Activated CD8-positive, alpha-beta T cell treated with anti-CD3 and anti-CD28 coated beads for 36 hours (primary cell): ENCODE measurements at regions not wholly inside any gene's neighbourhood (a gene's known extent, or its start where the extent isn't known, plus 50 kb on each side); places are given as distances from the start of the nearest gene placed in this dataset.

Source experiments
- ATAC-seq: fragments of 200-7000 bp; cut with Tn5 transposase; one replicate; pipeline ENCODE4 v1.10.0; 2021; ENCODE audit warnings: mild to moderate bottlenecking, moderate library complexity
- CTCF ChIA-PET: fragments of 350-600 bp; sonication (Branson Sonifier 250); formaldehyde crosslinking; loops from one replicate; lab custom pipeline; 2021; ENCODE audit warnings: antibody characterized with exemption; lab: Charles Lee
- POLR2A ChIA-PET: fragments of 350-600 bp; sonication (Branson Sonifier 250); formaldehyde crosslinking; loops from one replicate; lab custom pipeline; 2021; ENCODE audit warnings: antibody characterized with exemption; lab: Charles Lee
- DNase-seq: peaks from one replicate; pipeline ENCODE4 v3.0.0-alpha.2; 2020
- H3K27ac Mint-ChIP-seq: one replicate; pipeline ENCODE4 v1.8.0; 2021; ENCODE audit warnings: mild to moderate bottlenecking, mixed read lengths
- H3K27me3 Mint-ChIP-seq: one replicate; pipeline ENCODE4 v1.8.0; 2021; ENCODE audit warnings: mixed read lengths
- H3K36me3 Mint-ChIP-seq: one replicate; pipeline ENCODE4 v1.8.0; 2021; ENCODE audit warnings: low read depth, mixed read lengths
- H3K4me1 Mint-ChIP-seq: one replicate; pipeline ENCODE4 v1.8.0; 2021; ENCODE audit warnings: low read depth, mixed read lengths
- H3K4me3 Mint-ChIP-seq: one replicate; pipeline ENCODE4 v1.8.0; 2021; ENCODE audit warnings: mild to moderate bottlenecking, moderate library complexity, mixed read lengths
- H3K9me3 Mint-ChIP-seq: one replicate; pipeline ENCODE4 v1.8.0; 2021; ENCODE audit warnings: mixed read lengths
- intact Hi-C: fragments of 100-400 bp; cut with micrococcal nuclease; formaldehyde crosslinking; loops from one replicate; pipeline ENCODE4 v1.10.0; 2022
- TF ChIP-seq, protein P1 (sequence below): fragments of 200-600 bp; IDR thresholded peaks from one replicate; pipeline ENCODE4 v1.8.0; 2022; ENCODE audit warnings: antibody characterized with exemption, mild to moderate bottlenecking

DNA sequence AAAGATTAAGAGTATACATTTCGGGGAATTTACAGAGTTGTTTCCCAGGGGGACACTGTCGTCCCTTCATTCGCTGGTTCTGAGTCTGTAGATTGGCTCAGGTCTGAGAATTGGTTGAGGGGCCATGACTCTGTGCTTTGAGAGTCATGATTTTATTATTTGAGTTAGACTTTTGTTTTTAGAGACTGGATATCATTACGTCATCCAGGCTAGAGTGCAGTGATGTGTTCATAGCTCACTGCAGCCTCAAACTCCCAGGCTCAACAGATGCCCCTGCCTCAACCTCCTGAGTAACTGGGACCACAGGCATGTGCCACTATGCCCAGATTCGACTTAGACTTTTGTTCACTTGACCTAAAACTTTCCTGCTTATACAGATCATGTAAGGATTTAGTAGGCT is 112.3 kb upstream of the C14orf180 start:
- no peaks in the 10 kb centered on the region for H3K4me1 Mint-ChIP-seq
- ChIA-PET POLR2A (no interaction called here), CTCF (no interaction called here)
- H3K4me3 Mint-ChIP-seq = no peak overlapping the region
- ATAC-seq = no peak
- intact Hi-C loops = no loop called here
- H3K9me3 Mint-ChIP-seq = no peaks in the 10 kb centered on the region
- peaks cover 16% of the 10 kb centered on the region for H3K27me3 Mint-ChIP-seq
- no peaks in the 10 kb centered on the region for H3K36me3 Mint-ChIP-seq
- no peak for DNase-seq
- no peak overlapping the region for H3K27ac Mint-ChIP-seq
- TF ChIP-seq, protein P1, sequence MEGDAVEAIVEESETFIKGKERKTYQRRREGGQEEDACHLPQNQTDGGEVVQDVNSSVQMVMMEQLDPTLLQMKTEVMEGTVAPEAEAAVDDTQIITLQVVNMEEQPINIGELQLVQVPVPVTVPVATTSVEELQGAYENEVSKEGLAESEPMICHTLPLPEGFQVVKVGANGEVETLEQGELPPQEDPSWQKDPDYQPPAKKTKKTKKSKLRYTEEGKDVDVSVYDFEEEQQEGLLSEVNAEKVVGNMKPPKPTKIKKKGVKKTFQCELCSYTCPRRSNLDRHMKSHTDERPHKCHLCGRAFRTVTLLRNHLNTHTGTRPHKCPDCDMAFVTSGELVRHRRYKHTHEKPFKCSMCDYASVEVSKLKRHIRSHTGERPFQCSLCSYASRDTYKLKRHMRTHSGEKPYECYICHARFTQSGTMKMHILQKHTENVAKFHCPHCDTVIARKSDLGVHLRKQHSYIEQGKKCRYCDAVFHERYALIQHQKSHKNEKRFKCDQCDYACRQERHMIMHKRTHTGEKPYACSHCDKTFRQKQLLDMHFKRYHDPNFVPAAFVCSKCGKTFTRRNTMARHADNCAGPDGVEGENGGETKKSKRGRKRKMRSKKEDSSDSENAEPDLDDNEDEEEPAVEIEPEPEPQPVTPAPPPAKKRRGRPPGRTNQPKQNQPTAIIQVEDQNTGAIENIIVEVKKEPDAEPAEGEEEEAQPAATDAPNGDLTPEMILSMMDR = no peak

GRCh38 chr14:104467641-104468040 is 111.9 kb upstream of the C14orf180 start:
- peaks cover 15% of the 10 kb centered on the region for H3K27me3 Mint-ChIP-seq
- CTCF ChIA-PET = no interaction called here

GRCh38 chr14:104469591-104469990 is 110.0 kb upstream of the C14orf180 start:
- H3K36me3 Mint-ChIP-seq = no peaks in the 10 kb centered on the region
- peaks cover 5% of the 10 kb centered on the region for H3K27me3 Mint-ChIP-seq
- H3K4me1 Mint-ChIP-seq = no peaks in the 10 kb centered on the region
- DNase-seq (no peak), ATAC-seq (no peak)
- TF ChIP-seq, protein P1 = no peak
- POLR2A ChIA-PET = no interaction called here
- no peaks in the 10 kb centered on the region for H3K9me3 Mint-ChIP-seq
- intact Hi-C loops = no loop called here
- H3K4me3 Mint-ChIP-seq = no peak overlapping the region
- CTCF ChIA-PET = no interaction called here
- no peak overlapping the region for H3K27ac Mint-ChIP-seq

More at GRCh38 chr14:104467641-104468040, 111.9 kb upstream of the C14orf180 start:
- Mint-ChIP-seq H3K4me3 (no peak overlapping the region), H3K4me1 (no peaks in the 10 kb centered on the region), H3K36me3 (no peaks in the 10 kb centered on the region), H3K27ac (no peak overlapping the region), H3K9me3 (no peaks in the 10 kb centered on the region)
- intact Hi-C loops = no loop called here
- no peak for ATAC-seq
- DNase-seq = no peak
- TF ChIP-seq, protein P1 = no peak
- POLR2A ChIA-PET = no interaction called here

DNA sequence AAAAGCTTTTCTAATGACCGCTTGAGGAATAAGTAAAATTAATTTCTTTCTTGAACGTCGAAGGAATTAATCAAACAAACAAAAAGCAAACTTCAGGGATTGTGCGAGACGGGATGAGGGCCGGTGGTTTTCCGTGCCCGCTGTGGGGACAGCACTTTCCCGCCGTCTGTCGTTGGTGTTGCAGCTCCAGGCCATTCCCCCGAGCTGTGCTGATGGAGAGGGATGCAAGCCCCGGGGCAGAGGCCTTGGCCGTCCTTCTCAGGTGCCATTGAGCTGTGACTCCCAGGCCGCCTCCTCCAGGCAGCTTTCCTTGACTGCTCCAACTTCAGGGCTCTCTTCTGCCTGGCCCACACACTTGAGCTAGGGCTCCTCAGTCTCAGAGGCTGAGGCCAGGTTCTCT is 109.0 kb upstream of the C14orf180 start:
- Mint-ChIP-seq H3K27me3 (no peaks in the 10 kb centered on the region), H3K4me1 (no peaks in the 10 kb centered on the region), H3K9me3 (no peaks in the 10 kb centered on the region), H3K4me3 (no peak overlapping the region), H3K36me3 (no peaks in the 10 kb centered on the region), H3K27ac (no peak overlapping the region)
- intact Hi-C loops = no loop called here
- ChIA-PET CTCF (no interaction called here), POLR2A (no interaction called here)
- TF ChIP-seq, protein P1 = no peak
- ATAC-seq (no peak), DNase-seq (no peak)

DNA sequence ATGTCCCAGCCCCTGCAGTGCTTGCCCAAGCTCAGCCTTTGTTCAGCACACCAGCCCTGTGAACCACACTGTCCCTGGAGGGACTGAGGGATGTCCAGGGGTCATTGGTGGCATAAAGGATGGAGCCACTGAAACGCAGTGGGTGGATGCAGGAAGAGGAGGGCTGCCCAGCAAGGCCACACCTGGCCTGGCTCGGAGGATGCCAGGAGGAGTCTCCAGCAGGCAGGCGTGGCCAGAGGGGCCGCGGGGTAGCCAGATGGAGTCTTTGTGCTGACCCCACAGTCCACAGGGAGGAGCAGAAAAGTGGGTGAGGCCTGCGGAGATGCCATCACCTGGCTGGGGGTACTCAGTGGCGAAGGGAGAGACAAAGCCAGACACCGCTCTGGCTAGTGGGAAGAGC is 108.5 kb upstream of the C14orf180 start:
- no peaks in the 10 kb centered on the region for H3K4me1 Mint-ChIP-seq

More for the DNA sequence above, 108.5 kb upstream of the C14orf180 start:
- TF ChIP-seq, protein P1 = no peak
- no peaks in the 10 kb centered on the region for H3K9me3 Mint-ChIP-seq
- DNase-seq (no peak), ATAC-seq (no peak)
- ChIA-PET CTCF (no interaction called here), POLR2A (no interaction called here)
- no peak overlapping the region for H3K4me3 Mint-ChIP-seq
- intact Hi-C loops = no loop called here
- H3K27ac Mint-ChIP-seq = no peak overlapping the region
- H3K27me3 Mint-ChIP-seq = no peaks in the 10 kb centered on the region
- H3K36me3 Mint-ChIP-seq = no peaks in the 10 kb centered on the region
